K562 (cell line): ENCODE measurements at regions not wholly inside any gene's neighbourhood (a gene's known extent, or its start where the extent isn't known, plus 50 kb on each side); places are given as distances from the start of the nearest gene placed in this dataset.
A peak's percentile ranks its signal among the peaks of the same experiment; 100 is the strongest.

ENCODE experiments used
- ATAC-seq: fragments of 200-7000 bp; cut with Tn5 transposase; 3 replicates; pipeline ENCODE4 v1.9.1; 2020; ENCODE audit warnings: moderate library complexity
- BruUV-seq: library from RNA; stranded (reverse); fragments of 400-500 nt; replicated peaks from 2 replicates; lab custom pipeline; 2021; lab: Mats Ljungman, UMichigan
- CTCF ChIA-PET: fragments of 300-600 bp; formaldehyde crosslinking; extraction: SDS; loops from one replicate; lab custom pipeline; 2021; ENCODE audit warnings: low intra/inter-chr PET ratio; lab: Yijun Ruan, JAX
- POLR2A ChIA-PET: fragments of 300-600, 350-650 bp; sonication (Branson Sonifier 250); formaldehyde crosslinking; extraction: SDS; loops from one replicate; lab custom pipeline; 2021; ENCODE audit warnings: antibody characterized with exemption, inconsistent platforms; lab: Yijun Ruan, JAX
- DNase-seq, 4 experiments: peaks; one replicate each; pipeline versions ENCODE4 v3.0.0 to v3.0.0-alpha.2; 2011 to 2018; ENCODE audit warnings: low spot score in 3 of 4, mixed read lengths in 3 of 4; ENCODE audit errors: extremely low read depth in 1 of 4
- FAIRE-seq: peaks from 2 replicates; lab custom pipeline; 2011; peaks lifted over from hg19 to GRCh38; lab: Jason Lieb, UNC
- H2AFZ ChIP-seq: 2 replicates; pipeline ENCODE4 v1.6.0; 2011; ENCODE audit warnings: low read depth, low read length, control low read depth, inconsistent platforms
- H3K27ac ChIP-seq: fragments of 200-600 bp; 3 replicates; pipeline ENCODE4 v1.8.0; 2011; ENCODE audit warnings: low read depth, mild to moderate bottlenecking, control low read depth, inconsistent platforms, low read length, moderate library complexity, mixed read lengths; ENCODE audit errors: extremely low read depth
- H3K27me3 ChIP-seq, 2 experiments: fragments of 300-600 bp in 1 of 2; 2 replicates in 1 of 2; 3 replicates in 1 of 2; pipeline versions ENCODE4 v1.6.0 to v1.8.0; 2011; ENCODE audit warnings: inconsistent platforms in 2 of 2, low read length in 2 of 2, mild to moderate bottlenecking in 1 of 2, mixed read lengths in 1 of 2, moderate library complexity in 1 of 2; ENCODE audit not compliant: control insufficient read depth in 2 of 2, insufficient read depth in 2 of 2
- H3K36me3 ChIP-seq: fragments of 300-600 bp; 3 replicates; pipeline ENCODE4 v1.8.0; 2011; ENCODE audit warnings: mild to moderate bottlenecking, low read length, inconsistent platforms; ENCODE audit not compliant: control insufficient read depth, insufficient read depth
- H3K4me1 ChIP-seq, 2 experiments: fragments of 200-600 bp in 1 of 2; replicated peaks in 1 of 2; 2 replicates in 1 of 2; 3 replicates in 1 of 2; pipeline versions ENCODE4 v1.5.1 to v1.8.0; 2011; ENCODE audit warnings: inconsistent platforms in 2 of 2, low read length in 2 of 2, mild to moderate bottlenecking in 1 of 2, mixed read lengths in 1 of 2, moderate library complexity in 1 of 2; ENCODE audit not compliant: control insufficient read depth in 2 of 2, insufficient read depth in 2 of 2
- H3K4me2 ChIP-seq: 2 replicates; pipeline ENCODE4 v1.6.1; 2011; ENCODE audit warnings: low read length, control low read depth, inconsistent platforms, mixed read lengths; ENCODE audit not compliant: insufficient read depth
- H3K4me3 ChIP-seq: fragments of 200-600 bp; sonication (generic), shearing (Covaris generic); 2 replicates; pipeline ENCODE4 v1.5.1; 2016; ENCODE audit warnings: control low read depth, inconsistent platforms
- H3K79me2 ChIP-seq: fragments of 200-600 bp; 3 replicates; pipeline ENCODE4 v1.8.0; 2011; ENCODE audit warnings: low read length, inconsistent platforms; ENCODE audit not compliant: control insufficient read depth, insufficient read depth
- H3K9ac ChIP-seq, 2 experiments: 2 replicates each; pipeline versions ENCODE4 v1.6.0 to v1.6.1; 2011; ENCODE audit warnings: low read depth in 2 of 2, low read length in 2 of 2, control low read depth in 1 of 2, inconsistent platforms in 1 of 2, mild to moderate bottlenecking in 1 of 2, mixed read lengths in 1 of 2; ENCODE audit not compliant: insufficient read depth in 1 of 2
- H3K9me1 ChIP-seq: one replicate; pipeline ENCODE4 v1.6.0; 2011; ENCODE audit warnings: inconsistent platforms, mild to moderate bottlenecking, low read length, moderate library complexity; ENCODE audit not compliant: control insufficient read depth, insufficient read depth
- H3K9me3 ChIP-seq: replicated peaks from 2 replicates; pipeline ENCODE4 v1.5.1; 2011; ENCODE audit warnings: low read depth, low read length, inconsistent platforms; ENCODE audit not compliant: control insufficient read depth, insufficient read depth
- H4K20me1 ChIP-seq: replicated peaks from 2 replicates; pipeline ENCODE4 v1.6.1; 2011; ENCODE audit warnings: low read length, inconsistent platforms, mixed read lengths; ENCODE audit not compliant: control insufficient read depth, insufficient read depth
- GATAD2A ChIP-seq: fragments of 450-650 bp; IDR thresholded peaks from 2 replicates; pipeline ENCODE4 v1.6.1; 2017
- HINFP ChIP-seq: fragments of 450-650 bp; conservative IDR thresholded peaks from 2 replicates; pipeline ENCODE4 v1.6.1; 2016; ENCODE audit warnings: missing genetic modification characterization, low read depth, mild to moderate bottlenecking, control low read depth, missing compliant biosample characterization
- KDM1A ChIP-seq, 2 experiments: fragments of 450-650 bp; IDR thresholded peaks; 2 replicates each; pipeline ENCODE4 v1.6.1; 2016; ENCODE audit warnings: mild to moderate bottlenecking in 2 of 2
- MNT ChIP-seq, 2 experiments: fragments of 450-650 bp; conservative IDR thresholded peaks; 2 replicates each; pipeline ENCODE4 v1.6.1; 2017; ENCODE audit warnings: mild to moderate bottlenecking in 2 of 2, moderate library complexity in 2 of 2
- PREB ChIP-seq: sonication (generic); formaldehyde crosslinking; IDR thresholded peaks from 2 replicates; pipeline ENCODE4 v1.8.1; 2023; ENCODE audit warnings: mild to moderate bottlenecking, missing genetic modification reagents
- SRF ChIP-seq, 2 experiments: fragments of 250-450, 450-650 bp in 1 of 2; sonication (Bioruptor Pico) in 1 of 2; sonication (generic) in 1 of 2; formaldehyde crosslinking; IDR thresholded peaks; 2 replicates each; pipeline versions ENCODE4 v1.5.0 to v1.5.1; 2020 to 2022; ENCODE audit warnings: mild to moderate bottlenecking in 1 of 2, missing genetic modification reagents in 1 of 2
- ZNF354B ChIP-seq: fragments of 250-450 bp; sonication (Bioruptor Pico); IDR thresholded peaks from 2 replicates; pipeline ENCODE4 v1.4.0; 2020
- ZNF551 ChIP-seq: fragments of 250-450 bp; sonication (Bioruptor Pico); IDR thresholded peaks from 2 replicates; pipeline ENCODE4 v1.5.0; 2021; ENCODE audit warnings: mild to moderate bottlenecking, moderate library complexity
- WGBS: fragments of 100-300 bp; shearing (Covaris generic); methylation state at CpG from one replicate; pipeline ENCODE4 v1.1.6; 2016; ENCODE audit warnings: low coverage, mixed read lengths; ENCODE audit not compliant: insufficient coverage; ENCODE audit errors: missing lambda C conversion rate; 5-methylcytosine and 5-hydroxymethylcytosine counted together
- in situ Hi-C: fragments of 300-500 bp; cut with MboI; formaldehyde crosslinking; loops from 4 replicates; pipeline ENCODE4 v1.15.0; 2018; ENCODE audit warnings: inconsistent platforms, mixed read lengths
- intact Hi-C: fragments of 100-400 bp; cut with micrococcal nuclease; formaldehyde crosslinking; loops from 2 replicates; pipeline ENCODE4 v1.14.2; 2022

GRCh38 chr9:84068872-84069271 lies 88.3 kb downstream of the RMI1 start:
- H3K27me3 ChIP-seq = no peaks in the 10 kb centered on the region; a peak in 1 of 5 replicates
- no peaks in the 10 kb centered on the region for H3K79me2 ChIP-seq
- WGBS = 0% methylated on average over 5 of the region's 5 CpGs
- no peak for FAIRE-seq
- H3K9me3 ChIP-seq = no peaks in the 10 kb centered on the region
- H3K4me3 ChIP-seq = no peak overlapping the region
- H3K36me3 ChIP-seq = no peaks in the 10 kb centered on the region
- no peaks in the 10 kb centered on the region for H3K9me1 ChIP-seq
- H4K20me1 ChIP-seq = no peaks in the 10 kb centered on the region
- intact Hi-C loops = no loop called here
- H3K4me2 ChIP-seq = no peak overlapping the region
- CTCF ChIA-PET = no interaction called here
- peak; percentile 61; the same call in 2 of the 3 replicates for ATAC-seq
- no peak for DNase-seq
- no peak overlapping the region for H3K27ac ChIP-seq
- in situ Hi-C loops = no loop called here
- no peaks in the 10 kb centered on the region for H3K4me1 ChIP-seq
- H3K9ac ChIP-seq = no peak overlapping the region
- TF ChIP-seq HINFP (tag) = no peak
- TF ChIP-seq GATAD2A = no peak
- TF ChIP-seq MNT (conservative IDR thresholded peaks at IDR 0.05) = no peak
- no peak for TF ChIP-seq ZNF551 (CRISPR knock-in tag)
- no peak for TF ChIP-seq KDM1A (IDR thresholded peaks at IDR 0.05)
- TF ChIP-seq ZNF354B = no peak
- TF ChIP-seq SRF (CRISPR knock-in tag; IDR thresholded peaks at IDR 0.05) = peak in 1 of 2 experiments; percentile 78; a peak in 1 of 4 replicates
- TF ChIP-seq PREB (CRISPR knock-in tag) = no peak
- POLR2A ChIA-PET = no interaction called here
- no peak overlapping the region for H2AFZ ChIP-seq
- BruUV-seq = no TSS peak
